SK-N-SH treated with all-trans-retinoic acid at 6 μM for 48 hours (cell line): ENCODE measurements at regions not wholly inside any gene's neighbourhood (a gene's known extent, or its start where the extent isn't known, plus 50 kb on each side); places are given as distances from the start of the nearest gene placed in this dataset.
"Not testable (repeated sequence)": the region's sequence is repeated elsewhere in the genome, so short reads cannot be mapped to it uniquely, and the experiment has no call there.

Experiments used
- ATAC-seq: fragments of 200-7000 bp; cut with Tn5 transposase; 3 replicates; pipeline ENCODE4 v1.9.1; 2020; ENCODE audit warnings: mild to moderate bottlenecking, moderate library complexity
- ARNTL ChIP-seq: fragments of 450-650 bp; formaldehyde crosslinking; IDR thresholded peaks from 2 replicates; pipeline ENCODE4 v1.5.0; 2020; ENCODE audit warnings: low read depth, mild to moderate bottlenecking, moderate library complexity, borderline replicate concordance
- BACH2 ChIP-seq: fragments of 250-450 bp; sonication (Bioruptor Pico); IDR thresholded peaks from 2 replicates; pipeline ENCODE4 v1.9.0; 2021; ENCODE audit warnings: mild to moderate bottlenecking, borderline replicate concordance
- GLIS3 ChIP-seq: fragments of 250-450 bp; sonication (Bioruptor Pico); IDR thresholded peaks from 2 replicates; pipeline ENCODE4 v1.5.0; 2020; ENCODE audit warnings: mild to moderate bottlenecking, moderate library complexity
- ISL1 ChIP-seq: fragments of 250-450 bp; sonication (Bioruptor Pico); IDR thresholded peaks from 2 replicates; pipeline ENCODE4 v2.1.2; 2022; ENCODE audit warnings: mild to moderate bottlenecking, moderate library complexity
- OSR1 ChIP-seq: fragments of 250-450 bp; sonication (Bioruptor Pico); IDR thresholded peaks from 2 replicates; pipeline ENCODE4 v1.8.0; 2022; ENCODE audit warnings: moderate library complexity, mild to moderate bottlenecking, inconsistent platforms
- PPARA ChIP-seq: fragments of 250-450 bp; sonication (Bioruptor Pico); IDR thresholded peaks from 2 replicates; pipeline ENCODE4 v1.5.0; 2020; ENCODE audit warnings: mild to moderate bottlenecking, borderline replicate concordance
- SNAI2 ChIP-seq: fragments of 250-450 bp; sonication (Bioruptor Pico); IDR thresholded peaks from 2 replicates; pipeline ENCODE4 v1.5.0; 2020; ENCODE audit warnings: mild to moderate bottlenecking, moderate library complexity
- TCF4 ChIP-seq: fragments of 250-450 bp; sonication (Bioruptor Pico); IDR thresholded peaks from 2 replicates; pipeline ENCODE4 v1.8.0; 2021; ENCODE audit warnings: mild to moderate bottlenecking, moderate library complexity, borderline replicate concordance
- TOX ChIP-seq: fragments of 250-450 bp; sonication (Bioruptor Pico); IDR thresholded peaks from 2 replicates; pipeline ENCODE4 v1.8.0; 2021; ENCODE audit warnings: mild to moderate bottlenecking, moderate library complexity, borderline replicate concordance
- ZC3H10 ChIP-seq: fragments of 250-450 bp; sonication (Bioruptor Pico); IDR thresholded peaks from 2 replicates; pipeline ENCODE4 v1.5.1; 2021; ENCODE audit warnings: mild to moderate bottlenecking, moderate library complexity
- ZFP3 ChIP-seq: fragments of 250-450 bp; sonication (Bioruptor Pico); IDR thresholded peaks from 2 replicates; pipeline ENCODE4 v1.5.0; 2020; ENCODE audit warnings: mild to moderate bottlenecking, moderate library complexity
- ZFP30 ChIP-seq: fragments of 450-650 bp; formaldehyde crosslinking; IDR thresholded peaks from 2 replicates; pipeline ENCODE4 v1.5.0; 2022; ENCODE audit warnings: mild to moderate bottlenecking, moderate library complexity
- ZNF565 ChIP-seq: fragments of 450-650 bp; formaldehyde crosslinking; conservative IDR thresholded peaks from 2 replicates; pipeline ENCODE4 v1.5.0; 2020; ENCODE audit warnings: low read depth, mild to moderate bottlenecking, moderate library complexity
- ZNF70 ChIP-seq: fragments of 450-650 bp; formaldehyde crosslinking; IDR thresholded peaks from 2 replicates; pipeline ENCODE4 v1.5.0; 2020; ENCODE audit warnings: mild to moderate bottlenecking, moderate library complexity
- ZNF8 ChIP-seq: fragments of 450-650 bp; formaldehyde crosslinking; IDR thresholded peaks from 2 replicates; pipeline ENCODE4 v1.5.0; 2020; ENCODE audit warnings: mild to moderate bottlenecking, moderate library complexity
- TF ChIP-seq, protein P1 (sequence below): fragments of 250-450 bp; sonication (Bioruptor Pico); IDR thresholded peaks from 2 replicates; pipeline ENCODE4 v1.5.0; 2020; ENCODE audit warnings: mild to moderate bottlenecking, moderate library complexity
- TF ChIP-seq, protein P2 (sequence below): fragments of 250-450 bp; sonication (Bioruptor Pico); IDR thresholded peaks from 2 replicates; pipeline ENCODE4 v1.8.0; 2021; ENCODE audit warnings: low read depth, mild to moderate bottlenecking, moderate library complexity, borderline replicate concordance
- TF ChIP-seq, protein P3 (sequence below): fragments of 250-450 bp; sonication (Bioruptor Pico); IDR thresholded peaks from 2 replicates; pipeline ENCODE4 v1.5.1; 2021; ENCODE audit warnings: mild to moderate bottlenecking, moderate library complexity
- TF ChIP-seq, protein P4 (sequence below): fragments of 250-450 bp; sonication (Bioruptor Pico); IDR thresholded peaks from 2 replicates; pipeline ENCODE4 v1.8.0; 2020; ENCODE audit warnings: mild to moderate bottlenecking, moderate library complexity, borderline replicate concordance
- TF ChIP-seq, protein P5 (sequence below): fragments of 250-450 bp; sonication (Bioruptor Pico); IDR thresholded peaks from 2 replicates; pipeline ENCODE4 v1.5.1; 2020; ENCODE audit warnings: low read depth, mild to moderate bottlenecking, moderate library complexity

DNA sequence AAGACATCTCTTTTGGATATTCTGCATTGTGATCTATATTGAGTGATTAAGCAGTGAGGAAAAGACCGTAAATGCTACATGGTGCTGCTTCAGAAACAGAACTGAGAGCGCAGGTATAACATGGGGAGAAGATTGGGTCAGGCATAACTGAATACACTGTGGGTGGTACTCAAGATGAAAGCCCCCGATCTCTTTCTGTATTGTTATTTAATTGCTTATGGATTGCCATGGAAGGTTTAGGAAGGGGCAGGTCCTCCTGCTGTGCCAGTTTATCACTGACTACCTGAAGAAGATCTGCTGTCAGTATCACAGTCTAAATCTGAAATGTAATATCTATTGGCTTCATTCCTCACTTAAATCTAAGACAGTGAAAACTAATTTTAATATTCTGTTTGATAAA lies 1568.7 kb upstream of the CELF4 start:
- no peak for TF ChIP-seq ZNF8 (CRISPR knock-in tag)
- no peak for TF ChIP-seq TOX (CRISPR knock-in tag)
- no peak for TF ChIP-seq TCF4
- TF ChIP-seq ZNF70 (CRISPR knock-in tag) = no peak
- TF ChIP-seq, protein P1, sequence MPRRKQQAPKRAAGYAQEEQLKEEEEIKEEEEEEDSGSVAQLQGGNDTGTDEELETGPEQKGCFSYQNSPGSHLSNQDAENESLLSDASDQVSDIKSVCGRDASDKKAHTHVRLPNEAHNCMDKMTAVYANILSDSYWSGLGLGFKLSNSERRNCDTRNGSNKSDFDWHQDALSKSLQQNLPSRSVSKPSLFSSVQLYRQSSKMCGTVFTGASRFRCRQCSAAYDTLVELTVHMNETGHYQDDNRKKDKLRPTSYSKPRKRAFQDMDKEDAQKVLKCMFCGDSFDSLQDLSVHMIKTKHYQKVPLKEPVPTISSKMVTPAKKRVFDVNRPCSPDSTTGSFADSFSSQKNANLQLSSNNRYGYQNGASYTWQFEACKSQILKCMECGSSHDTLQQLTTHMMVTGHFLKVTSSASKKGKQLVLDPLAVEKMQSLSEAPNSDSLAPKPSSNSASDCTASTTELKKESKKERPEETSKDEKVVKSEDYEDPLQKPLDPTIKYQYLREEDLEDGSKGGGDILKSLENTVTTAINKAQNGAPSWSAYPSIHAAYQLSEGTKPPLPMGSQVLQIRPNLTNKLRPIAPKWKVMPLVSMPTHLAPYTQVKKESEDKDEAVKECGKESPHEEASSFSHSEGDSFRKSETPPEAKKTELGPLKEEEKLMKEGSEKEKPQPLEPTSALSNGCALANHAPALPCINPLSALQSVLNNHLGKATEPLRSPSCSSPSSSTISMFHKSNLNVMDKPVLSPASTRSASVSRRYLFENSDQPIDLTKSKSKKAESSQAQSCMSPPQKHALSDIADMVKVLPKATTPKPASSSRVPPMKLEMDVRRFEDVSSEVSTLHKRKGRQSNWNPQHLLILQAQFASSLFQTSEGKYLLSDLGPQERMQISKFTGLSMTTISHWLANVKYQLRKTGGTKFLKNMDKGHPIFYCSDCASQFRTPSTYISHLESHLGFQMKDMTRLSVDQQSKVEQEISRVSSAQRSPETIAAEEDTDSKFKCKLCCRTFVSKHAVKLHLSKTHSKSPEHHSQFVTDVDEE = no peak
- TF ChIP-seq OSR1 (CRISPR knock-in tag) = no peak
- TF ChIP-seq, protein P2, sequence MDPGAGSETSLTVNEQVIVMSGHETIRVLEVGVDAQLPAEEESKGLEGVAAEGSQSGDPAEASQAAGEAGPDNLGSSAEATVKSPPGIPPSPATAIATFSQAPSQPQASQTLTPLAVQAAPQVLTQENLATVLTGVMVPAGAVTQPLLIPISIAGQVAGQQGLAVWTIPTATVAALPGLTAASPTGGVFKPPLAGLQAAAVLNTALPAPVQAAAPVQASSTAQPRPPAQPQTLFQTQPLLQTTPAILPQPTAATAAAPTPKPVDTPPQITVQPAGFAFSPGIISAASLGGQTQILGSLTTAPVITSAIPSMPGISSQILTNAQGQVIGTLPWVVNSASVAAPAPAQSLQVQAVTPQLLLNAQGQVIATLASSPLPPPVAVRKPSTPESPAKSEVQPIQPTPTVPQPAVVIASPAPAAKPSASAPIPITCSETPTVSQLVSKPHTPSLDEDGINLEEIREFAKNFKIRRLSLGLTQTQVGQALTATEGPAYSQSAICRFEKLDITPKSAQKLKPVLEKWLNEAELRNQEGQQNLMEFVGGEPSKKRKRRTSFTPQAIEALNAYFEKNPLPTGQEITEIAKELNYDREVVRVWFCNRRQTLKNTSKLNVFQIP (CRISPR knock-in tag) = no peak
- no peak for TF ChIP-seq BACH2
- TF ChIP-seq ZC3H10 (CRISPR knock-in tag) = no peak
- TF ChIP-seq, protein P3, sequence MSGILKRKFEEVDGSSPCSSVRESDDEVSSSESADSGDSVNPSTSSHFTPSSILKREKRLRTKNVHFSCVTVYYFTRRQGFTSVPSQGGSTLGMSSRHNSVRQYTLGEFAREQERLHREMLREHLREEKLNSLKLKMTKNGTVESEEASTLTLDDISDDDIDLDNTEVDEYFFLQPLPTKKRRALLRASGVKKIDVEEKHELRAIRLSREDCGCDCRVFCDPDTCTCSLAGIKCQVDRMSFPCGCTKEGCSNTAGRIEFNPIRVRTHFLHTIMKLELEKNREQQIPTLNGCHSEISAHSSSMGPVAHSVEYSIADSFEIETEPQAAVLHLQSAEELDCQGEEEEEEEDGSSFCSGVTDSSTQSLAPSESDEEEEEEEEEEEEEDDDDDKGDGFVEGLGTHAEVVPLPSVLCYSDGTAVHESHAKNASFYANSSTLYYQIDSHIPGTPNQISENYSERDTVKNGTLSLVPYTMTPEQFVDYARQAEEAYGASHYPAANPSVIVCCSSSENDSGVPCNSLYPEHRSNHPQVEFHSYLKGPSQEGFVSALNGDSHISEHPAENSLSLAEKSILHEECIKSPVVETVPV (CRISPR knock-in tag) = no peak
- TF ChIP-seq ISL1 (CRISPR knock-in tag) = no peak
- no peak for TF ChIP-seq ZNF565 (CRISPR knock-in tag)
- TF ChIP-seq ARNTL = no peak
- ATAC-seq = no peak

DNA sequence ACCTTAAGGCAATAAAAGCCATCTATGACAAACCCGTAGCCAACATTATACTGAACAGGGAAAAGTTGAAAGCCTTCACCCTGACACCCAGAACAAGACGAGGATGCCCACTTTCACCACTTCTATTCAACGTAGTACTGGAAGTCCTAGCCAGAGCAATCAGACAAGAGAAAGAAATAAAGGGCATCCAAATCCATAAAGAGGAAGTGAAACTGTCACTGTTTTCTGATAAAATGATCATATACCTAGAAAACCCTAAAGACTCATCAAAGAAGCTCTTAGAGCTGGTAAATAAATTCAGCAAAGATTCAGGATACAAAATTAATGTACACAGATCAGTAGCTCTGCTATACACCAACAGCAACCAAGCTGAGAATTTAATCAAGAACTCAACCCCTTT lies 1561.9 kb upstream of the CELF4 start:
- not testable (repeated sequence) for ATAC-seq

DNA sequence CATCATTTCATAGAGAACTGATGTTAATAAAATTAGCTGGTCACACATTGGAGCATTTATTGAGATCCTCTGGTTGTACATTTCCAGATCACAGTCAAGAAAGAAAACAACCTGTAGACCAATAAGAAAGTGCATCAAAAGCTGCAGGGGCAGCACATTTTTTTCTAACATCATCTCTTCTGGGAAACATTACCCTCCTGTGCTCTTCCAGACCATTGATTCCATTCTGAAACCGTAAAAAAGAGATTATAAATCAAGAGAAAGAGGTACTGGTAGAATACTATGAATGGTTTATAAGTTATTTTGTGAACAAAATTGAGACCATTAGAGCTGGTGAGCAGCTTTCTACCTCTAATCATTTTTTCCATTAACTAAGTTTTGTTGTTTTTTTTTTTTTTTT lies 1548.2 kb upstream of the CELF4 start:
- TF ChIP-seq GLIS3 (no peak), BACH2 (no peak), ZFP30 (CRISPR knock-in tag) (no peak), SNAI2 (CRISPR knock-in tag) (no peak), PPARA (CRISPR knock-in tag) (no peak), ZFP3 (CRISPR knock-in tag) (no peak)
- TF ChIP-seq, protein P2 (CRISPR knock-in tag) = no peak
- TF ChIP-seq, protein P3 (CRISPR knock-in tag) = no peak
- no peak for ATAC-seq

DNA sequence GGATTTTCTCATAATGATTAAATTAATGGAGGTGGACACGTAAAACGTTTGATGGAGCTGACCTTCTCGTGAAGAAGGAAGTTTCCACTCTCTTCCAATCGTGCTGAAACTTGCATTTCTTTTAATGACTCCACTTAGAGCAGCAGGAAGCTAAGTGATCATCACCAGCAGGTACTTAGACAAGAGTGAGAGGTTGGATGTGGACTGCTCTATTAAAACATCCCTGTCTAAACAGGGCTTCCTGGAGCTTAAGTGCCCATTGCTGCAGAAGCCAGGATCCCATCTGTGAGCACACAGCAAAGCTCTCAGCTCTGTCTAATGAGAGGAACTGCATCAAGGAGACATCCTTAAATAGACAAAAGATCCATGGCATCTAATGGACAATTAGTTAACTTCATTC lies 1539.5 kb upstream of the CELF4 start:
- ATAC-seq = no peak
- TF ChIP-seq OSR1 (CRISPR knock-in tag) (no peak), ZNF70 (CRISPR knock-in tag) (no peak), BACH2 (no peak), ZNF8 (CRISPR knock-in tag) (no peak), TCF4 (no peak)

DNA sequence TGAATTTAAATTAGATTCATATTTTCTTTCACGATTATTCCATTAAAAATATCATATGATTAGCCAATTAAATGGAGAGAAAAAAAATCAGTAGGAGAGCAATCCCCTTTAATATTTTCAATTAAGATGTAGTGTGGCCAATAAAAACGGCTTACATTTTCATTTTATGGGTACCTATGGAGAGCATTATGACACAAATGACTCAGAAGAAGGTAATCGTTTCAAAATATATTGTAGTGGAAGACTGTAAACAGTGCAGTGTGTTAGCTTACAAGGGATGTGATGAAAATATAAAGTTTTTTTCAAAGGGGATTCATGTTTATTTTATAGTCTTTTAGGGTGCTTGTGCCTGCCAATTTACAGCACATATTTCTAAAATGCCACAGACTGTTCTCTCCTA lies 1507.4 kb upstream of the CELF4 start:
- ATAC-seq = no peak
- TF ChIP-seq, protein P1 = no peak
- TF ChIP-seq, protein P4, sequence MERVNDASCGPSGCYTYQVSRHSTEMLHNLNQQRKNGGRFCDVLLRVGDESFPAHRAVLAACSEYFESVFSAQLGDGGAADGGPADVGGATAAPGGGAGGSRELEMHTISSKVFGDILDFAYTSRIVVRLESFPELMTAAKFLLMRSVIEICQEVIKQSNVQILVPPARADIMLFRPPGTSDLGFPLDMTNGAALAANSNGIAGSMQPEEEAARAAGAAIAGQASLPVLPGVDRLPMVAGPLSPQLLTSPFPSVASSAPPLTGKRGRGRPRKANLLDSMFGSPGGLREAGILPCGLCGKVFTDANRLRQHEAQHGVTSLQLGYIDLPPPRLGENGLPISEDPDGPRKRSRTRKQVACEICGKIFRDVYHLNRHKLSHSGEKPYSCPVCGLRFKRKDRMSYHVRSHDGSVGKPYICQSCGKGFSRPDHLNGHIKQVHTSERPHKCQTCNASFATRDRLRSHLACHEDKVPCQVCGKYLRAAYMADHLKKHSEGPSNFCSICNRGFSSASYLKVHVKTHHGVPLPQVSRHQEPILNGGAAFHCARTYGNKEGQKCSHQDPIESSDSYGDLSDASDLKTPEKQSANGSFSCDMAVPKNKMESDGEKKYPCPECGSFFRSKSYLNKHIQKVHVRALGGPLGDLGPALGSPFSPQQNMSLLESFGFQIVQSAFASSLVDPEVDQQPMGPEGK (CRISPR knock-in tag) = no peak
- TF ChIP-seq, protein P5, sequence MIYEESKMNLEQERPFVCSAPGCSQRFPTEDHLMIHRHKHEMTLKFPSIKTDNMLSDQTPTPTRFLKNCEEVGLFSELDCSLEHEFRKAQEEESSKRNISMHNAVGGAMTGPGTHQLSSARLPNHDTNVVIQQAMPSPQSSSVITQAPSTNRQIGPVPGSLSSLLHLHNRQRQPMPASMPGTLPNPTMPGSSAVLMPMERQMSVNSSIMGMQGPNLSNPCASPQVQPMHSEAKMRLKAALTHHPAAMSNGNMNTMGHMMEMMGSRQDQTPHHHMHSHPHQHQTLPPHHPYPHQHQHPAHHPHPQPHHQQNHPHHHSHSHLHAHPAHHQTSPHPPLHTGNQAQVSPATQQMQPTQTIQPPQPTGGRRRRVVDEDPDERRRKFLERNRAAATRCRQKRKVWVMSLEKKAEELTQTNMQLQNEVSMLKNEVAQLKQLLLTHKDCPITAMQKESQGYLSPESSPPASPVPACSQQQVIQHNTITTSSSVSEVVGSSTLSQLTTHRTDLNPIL (CRISPR knock-in tag) = no peak
- TF ChIP-seq OSR1 (CRISPR knock-in tag) = no peak
- TF ChIP-seq PPARA (CRISPR knock-in tag) = no peak
